Colonic mucosa (tissue), 4 donors: ENCODE measurements at regions not wholly inside any gene's neighbourhood (a gene's known extent, or its start where the extent isn't known, plus 50 kb on each side); places are given as distances from the start of the nearest gene placed in this dataset.

Source experiments
- DNase-seq: peaks from one replicate; pipeline ENCODE4 v3.0.0-alpha.2; 2020
- H3K27ac ChIP-seq: fragments of 200-600 bp; one replicate; pipeline ENCODE4 v1.8.0; 2021
- H3K27me3 ChIP-seq: fragments of 200-600 bp; one replicate; pipeline ENCODE4 v1.8.0; 2021
- H3K36me3 ChIP-seq: fragments of 200-600 bp; one replicate; pipeline ENCODE4 v1.8.0; 2021
- H3K4me1 ChIP-seq: fragments of 200-600 bp; one replicate; pipeline ENCODE4 v1.8.0; 2021; ENCODE audit warnings: mild to moderate bottlenecking
- H3K4me3 ChIP-seq: fragments of 200-600 bp; one replicate; pipeline ENCODE4 v1.8.0; 2021
- H3K9ac ChIP-seq, 2 donors: one replicate each; pipeline ENCODE4 v1.7.0; 2013; ENCODE audit warnings: control low read depth in 2 of 2, low read depth in 2 of 2, low read length in 2 of 2
- H3K9me3 ChIP-seq: fragments of 200-600 bp; one replicate; pipeline ENCODE4 v1.8.0; 2021
- intact Hi-C: fragments of 100-400 bp; cut with DNase I; formaldehyde crosslinking; loops from one replicate; pipeline ENCODE4 v1.14.1; 2022
- TF ChIP-seq, protein P1 (sequence below): fragments of 200-600 bp; IDR thresholded peaks from one replicate; pipeline ENCODE4 v1.8.0; 2022; ENCODE audit warnings: antibody characterized with exemption, mild to moderate bottlenecking
- donor health status: healthy.
- donor health status: DM: no; HTN: no; CAD: no.
- donor health status: DM: no; HTN: no; CAD: no.

DNA sequence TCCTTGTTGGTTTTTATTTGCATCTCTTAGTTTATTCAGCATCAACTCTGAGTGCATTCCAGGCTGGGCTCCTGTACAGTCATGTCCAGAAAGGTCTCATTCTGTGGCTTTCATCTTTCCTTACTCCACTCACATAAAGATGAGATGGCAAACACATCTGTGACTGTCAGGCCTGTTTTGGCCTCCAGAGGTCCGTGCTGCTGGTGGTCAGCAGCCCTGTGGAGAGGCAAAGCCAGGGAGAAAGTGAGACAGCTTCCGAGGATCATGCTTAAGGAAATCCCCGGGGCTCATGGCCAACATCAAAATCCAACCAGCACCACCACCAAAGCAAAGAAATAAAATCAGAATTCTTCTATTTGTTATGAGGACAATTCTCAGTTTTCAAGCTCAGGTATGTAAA lies 96.1 kb upstream of the HIVEP3 start:
- TF ChIP-seq, protein P1, sequence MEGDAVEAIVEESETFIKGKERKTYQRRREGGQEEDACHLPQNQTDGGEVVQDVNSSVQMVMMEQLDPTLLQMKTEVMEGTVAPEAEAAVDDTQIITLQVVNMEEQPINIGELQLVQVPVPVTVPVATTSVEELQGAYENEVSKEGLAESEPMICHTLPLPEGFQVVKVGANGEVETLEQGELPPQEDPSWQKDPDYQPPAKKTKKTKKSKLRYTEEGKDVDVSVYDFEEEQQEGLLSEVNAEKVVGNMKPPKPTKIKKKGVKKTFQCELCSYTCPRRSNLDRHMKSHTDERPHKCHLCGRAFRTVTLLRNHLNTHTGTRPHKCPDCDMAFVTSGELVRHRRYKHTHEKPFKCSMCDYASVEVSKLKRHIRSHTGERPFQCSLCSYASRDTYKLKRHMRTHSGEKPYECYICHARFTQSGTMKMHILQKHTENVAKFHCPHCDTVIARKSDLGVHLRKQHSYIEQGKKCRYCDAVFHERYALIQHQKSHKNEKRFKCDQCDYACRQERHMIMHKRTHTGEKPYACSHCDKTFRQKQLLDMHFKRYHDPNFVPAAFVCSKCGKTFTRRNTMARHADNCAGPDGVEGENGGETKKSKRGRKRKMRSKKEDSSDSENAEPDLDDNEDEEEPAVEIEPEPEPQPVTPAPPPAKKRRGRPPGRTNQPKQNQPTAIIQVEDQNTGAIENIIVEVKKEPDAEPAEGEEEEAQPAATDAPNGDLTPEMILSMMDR, result no peak
- H3K4me3 ChIP-seq, result no peak overlapping the region
- no peaks in the 10 kb centered on the region for H3K9me3 ChIP-seq
- intact Hi-C loops, result no loop called here
- H3K4me1 ChIP-seq, result no peaks in the 10 kb centered on the region
- no peaks in the 10 kb centered on the region for H3K27me3 ChIP-seq
- DNase-seq, result no peak
- H3K27ac ChIP-seq, result no peak overlapping the region
- no peaks in the 10 kb centered on the region for H3K36me3 ChIP-seq
- no peak overlapping the region for H3K9ac ChIP-seq

DNA sequence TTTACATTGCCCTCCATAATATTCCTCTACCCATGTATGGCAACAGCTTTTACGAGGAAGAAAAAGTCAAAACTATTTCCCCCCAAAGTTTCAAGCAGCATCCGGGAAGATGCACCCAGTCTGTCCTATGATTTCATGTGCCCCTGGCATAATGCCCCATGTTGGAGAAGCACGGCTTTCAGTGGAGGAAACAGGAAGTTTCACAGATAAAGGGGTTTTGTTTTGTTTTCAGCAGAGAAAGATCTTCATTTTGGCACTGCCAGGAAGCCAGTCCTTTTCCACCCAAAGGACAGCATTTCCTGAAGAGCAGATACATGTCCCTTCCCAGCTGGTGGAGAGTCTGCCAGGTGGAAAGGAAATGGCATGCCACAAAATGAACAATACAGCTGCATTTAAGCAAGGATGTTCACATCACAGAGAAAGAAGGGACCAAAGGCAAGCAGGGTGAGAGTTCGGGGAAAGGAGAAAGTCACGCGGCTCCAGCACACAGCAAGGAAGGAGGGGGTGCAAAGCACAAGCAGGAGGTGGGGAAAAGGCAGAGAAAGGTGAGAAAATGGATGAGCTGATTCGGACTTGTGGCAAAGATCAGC lies 95.3 kb upstream of the HIVEP3 start:
- H3K4me1 ChIP-seq, result no peaks in the 10 kb centered on the region
- intact Hi-C loops, result no loop called here
- H3K9ac ChIP-seq, result no peak overlapping the region
- no peaks in the 10 kb centered on the region for H3K27me3 ChIP-seq
- no peak overlapping the region for H3K4me3 ChIP-seq
- no peaks in the 10 kb centered on the region for H3K36me3 ChIP-seq
- TF ChIP-seq, protein P1, result no peak
- H3K9me3 ChIP-seq, result no peaks in the 10 kb centered on the region
- no peak for DNase-seq
- H3K27ac ChIP-seq, result no peak overlapping the region

DNA sequence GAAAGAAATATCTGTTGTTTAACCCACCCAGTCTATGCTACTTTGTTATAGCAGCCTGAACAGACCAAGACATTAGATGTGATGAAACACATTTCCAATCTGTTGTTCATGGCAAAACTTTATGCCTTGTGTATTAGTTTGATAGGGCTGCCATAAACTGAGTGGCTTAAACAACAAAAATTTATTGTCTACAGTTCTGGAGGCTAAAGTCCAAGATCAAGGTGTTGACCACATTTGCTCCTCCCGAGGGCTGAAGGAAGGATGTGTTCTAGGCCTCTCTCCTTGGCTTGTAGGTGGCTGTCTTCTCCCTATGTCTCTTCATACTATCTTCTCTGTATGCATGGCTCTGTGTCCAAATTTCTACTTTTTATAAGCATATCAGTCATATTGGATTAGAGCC lies 94.1 kb upstream of the HIVEP3 start:
- Histone ChIP-seq H3K36me3 (no peaks in the 10 kb centered on the region), H3K27me3 (no peaks in the 10 kb centered on the region), H3K27ac (no peak overlapping the region), H3K9me3 (no peaks in the 10 kb centered on the region), H3K4me1 (no peaks in the 10 kb centered on the region), H3K9ac (no peak overlapping the region), H3K4me3 (no peak overlapping the region)
- intact Hi-C loops, result no loop called here
- TF ChIP-seq, protein P1, result no peak
- no peak for DNase-seq

DNA sequence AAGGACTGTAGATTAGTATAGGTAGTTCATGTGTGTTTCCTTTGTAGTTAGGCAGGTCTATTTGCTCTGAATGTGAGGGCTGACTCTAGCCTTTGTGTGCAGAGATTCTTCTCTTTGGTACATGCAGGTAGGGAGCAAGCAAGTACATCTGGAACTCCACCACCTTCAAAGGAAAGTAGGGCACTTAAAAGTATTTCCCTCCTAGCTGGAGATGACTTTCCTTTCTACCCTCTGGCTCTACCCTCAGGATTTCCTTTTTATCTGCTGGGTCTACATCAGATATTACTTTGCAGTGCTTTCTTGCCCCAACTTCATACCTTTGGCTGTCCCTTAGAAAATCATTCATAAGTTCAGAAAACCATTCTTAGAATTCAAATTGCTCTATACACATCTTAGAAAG lies 91.7 kb upstream of the HIVEP3 start:
- H3K9me3 ChIP-seq, result no peaks in the 10 kb centered on the region
- TF ChIP-seq, protein P1, result no peak
- no peak for DNase-seq
- no peaks in the 10 kb centered on the region for H3K36me3 ChIP-seq
- no peaks in the 10 kb centered on the region for H3K4me1 ChIP-seq
- no peak overlapping the region for H3K4me3 ChIP-seq
- no peak overlapping the region for H3K9ac ChIP-seq
- intact Hi-C loops, result no loop called here
- H3K27me3 ChIP-seq, result no peaks in the 10 kb centered on the region
- H3K27ac ChIP-seq, result no peak overlapping the region

DNA sequence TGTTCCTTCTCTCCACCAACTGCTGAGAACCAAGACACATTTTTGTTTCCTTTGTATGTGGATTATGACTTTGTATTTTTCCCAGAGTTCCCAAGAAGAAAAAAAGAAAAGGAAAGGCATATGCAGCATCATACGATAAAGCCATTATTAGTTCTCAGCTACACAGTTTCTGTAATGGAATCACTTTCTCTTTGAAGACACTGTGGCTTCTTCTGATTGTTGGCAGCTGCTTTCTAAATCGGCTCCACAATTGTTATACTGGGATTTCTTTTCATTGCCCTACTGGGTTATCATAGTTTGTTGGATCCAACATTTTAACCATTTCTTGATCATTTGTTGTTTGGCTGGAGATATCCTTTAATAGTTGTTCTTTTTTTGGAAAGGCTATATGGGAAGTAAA lies 89.5 kb upstream of the HIVEP3 start:
- no peak overlapping the region for H3K27ac ChIP-seq
- no peak overlapping the region for H3K9ac ChIP-seq
- DNase-seq, result no peak
- no peaks in the 10 kb centered on the region for H3K9me3 ChIP-seq
- TF ChIP-seq, protein P1, result no peak
- H3K36me3 ChIP-seq, result no peaks in the 10 kb centered on the region
- H3K4me1 ChIP-seq, result no peaks in the 10 kb centered on the region
- H3K4me3 ChIP-seq, result no peak overlapping the region
- H3K27me3 ChIP-seq, result no peaks in the 10 kb centered on the region
- intact Hi-C loops, result no loop called here

DNA sequence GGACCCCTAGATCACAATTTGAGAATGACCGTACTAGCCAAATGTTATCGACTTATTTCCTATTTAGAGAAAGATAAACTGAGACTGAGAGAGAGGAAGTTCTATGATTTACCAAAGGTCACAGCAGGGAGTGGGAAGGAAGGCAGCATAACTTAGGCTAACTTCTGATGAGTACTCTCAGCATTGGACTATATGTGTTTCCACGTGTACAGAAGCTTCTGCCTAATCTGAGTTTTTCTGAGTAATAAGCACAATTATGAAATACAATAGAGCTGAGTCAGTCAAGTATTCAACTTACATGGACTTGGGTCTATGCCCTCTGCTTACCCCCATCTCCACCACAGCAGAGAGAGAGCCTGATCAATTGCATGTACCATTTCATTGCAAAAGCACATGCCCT lies 88.1 kb upstream of the HIVEP3 start:
- DNase-seq, result no peak
- no peak overlapping the region for H3K9ac ChIP-seq
- H3K9me3 ChIP-seq, result no peaks in the 10 kb centered on the region
- no peaks in the 10 kb centered on the region for H3K27me3 ChIP-seq
- H3K4me1 ChIP-seq, result no peaks in the 10 kb centered on the region
- intact Hi-C loops, result no loop called here
- no peaks in the 10 kb centered on the region for H3K36me3 ChIP-seq
- H3K27ac ChIP-seq, result no peak overlapping the region
- H3K4me3 ChIP-seq, result no peak overlapping the region
- TF ChIP-seq, protein P1, result no peak
